Tibial nerve (tissue), 3 donors: ENCODE measurements at regions not wholly inside any gene's neighbourhood (a gene's known extent, or its start where the extent isn't known, plus 50 kb on each side); places are given as distances from the start of the nearest gene placed in this dataset.

Source experiments
- POLR2A ChIP-seq, 2 donors: fragments of 450-650 bp; IDR thresholded peaks; one replicate each; pipeline ENCODE4 v1.6.1; 2017; ENCODE audit warnings: antibody characterized with exemption in 2 of 2, mild to moderate bottlenecking in 2 of 2, moderate library complexity in 2 of 2
- TF ChIP-seq, protein P1 (sequence below), 5 experiments: fragments of 200-600 bp in 3 of 5; fragments of 450-650 bp in 2 of 5; sonication (generic) in 3 of 5; IDR thresholded peaks; one replicate each; pipeline ENCODE4 v1.5.1; 2016 to 2019; ENCODE audit warnings: antibody characterized with exemption in 5 of 5, mild to moderate bottlenecking in 3 of 5, moderate library complexity in 2 of 5

GRCh38 chr4:72948080-72948479 is 121.4 kb downstream of the COX18 start:
- TF ChIP-seq, protein P1, sequence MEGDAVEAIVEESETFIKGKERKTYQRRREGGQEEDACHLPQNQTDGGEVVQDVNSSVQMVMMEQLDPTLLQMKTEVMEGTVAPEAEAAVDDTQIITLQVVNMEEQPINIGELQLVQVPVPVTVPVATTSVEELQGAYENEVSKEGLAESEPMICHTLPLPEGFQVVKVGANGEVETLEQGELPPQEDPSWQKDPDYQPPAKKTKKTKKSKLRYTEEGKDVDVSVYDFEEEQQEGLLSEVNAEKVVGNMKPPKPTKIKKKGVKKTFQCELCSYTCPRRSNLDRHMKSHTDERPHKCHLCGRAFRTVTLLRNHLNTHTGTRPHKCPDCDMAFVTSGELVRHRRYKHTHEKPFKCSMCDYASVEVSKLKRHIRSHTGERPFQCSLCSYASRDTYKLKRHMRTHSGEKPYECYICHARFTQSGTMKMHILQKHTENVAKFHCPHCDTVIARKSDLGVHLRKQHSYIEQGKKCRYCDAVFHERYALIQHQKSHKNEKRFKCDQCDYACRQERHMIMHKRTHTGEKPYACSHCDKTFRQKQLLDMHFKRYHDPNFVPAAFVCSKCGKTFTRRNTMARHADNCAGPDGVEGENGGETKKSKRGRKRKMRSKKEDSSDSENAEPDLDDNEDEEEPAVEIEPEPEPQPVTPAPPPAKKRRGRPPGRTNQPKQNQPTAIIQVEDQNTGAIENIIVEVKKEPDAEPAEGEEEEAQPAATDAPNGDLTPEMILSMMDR (IDR thresholded peaks at IDR 0.05) = no peak
- TF ChIP-seq POLR2A (IDR thresholded peaks at IDR 0.05) = no peak
